ENCODE measurements at regions not wholly inside any gene's neighbourhood (a gene's known extent, or its start where the extent isn't known, plus 50 kb on each side); places are given as distances from the start of the nearest gene placed in this dataset.

- no peak for DNase-seq (ENCODE audit: low read depth, low spot score)
- 9% methylated on average over 2 of the region's 2 CpGs for WGBS (ENCODE audit: insufficient coverage, insufficient replicate concordance, low lambda C conversion rate, missing lambda C conversion rate)
These were observed 76.0 kb upstream of the CELF4 start for GRCh38 chr18:37641573-37641972.

More at GRCh38 chr18:37641573-37641972, 76.0 kb upstream of the CELF4 start:
- in situ Hi-C loops (cut with MboI) = no loop called here
- POLR2A ChIA-PET = no interaction called here
- Histone ChIP-seq H3K36me3 (ENCODE audit: control insufficient read depth in 2 of 2, insufficient read depth in 2 of 2, low read length in 1 of 2) (no peaks in the 10 kb centered on the region), H4K20me1 (ENCODE audit: control insufficient read depth, insufficient read depth) (no peaks in the 10 kb centered on the region), H3K9ac (ENCODE audit: control insufficient read depth, insufficient read depth, low read length) (no peak overlapping the region), H3K27ac (ENCODE audit: control insufficient read depth, insufficient read depth) (no peak overlapping the region), H3K4me3 (no peak overlapping the region), H3K4me1 (ENCODE audit: control insufficient read depth, insufficient read depth, low read length) (no peaks in the 10 kb centered on the region), H3K4me2 (ENCODE audit: control insufficient read depth, insufficient read depth) (no peak overlapping the region), H3K79me2 (ENCODE audit: control insufficient read depth, insufficient read depth, low read length) (no peaks in the 10 kb centered on the region), H3K9me3 (replicated peaks; ENCODE audit: control insufficient read depth, insufficient read depth, low read length) (no peaks in the 10 kb centered on the region), H2AFZ (ENCODE audit: control insufficient read depth, low read depth, low read length) (no peak overlapping the region), H3K27me3 (replicated peaks in 1 of 2; ENCODE audit: control insufficient read depth in 2 of 2, insufficient read depth in 2 of 2, low read length in 1 of 2) (no peaks in the 10 kb centered on the region)
- SMC1A ChIA-PET (ENCODE audit: uncharacterized antibody, unreplicated experiment) = no interaction called here
- CTCF ChIA-PET = no interaction called here
- intact Hi-C loops (cut with micrococcal nuclease; ENCODE audit: unreplicated experiment) = no loop called here
- TF ChIP-seq USF2 (IDR thresholded peaks at IDR 0.05; ENCODE audit: borderline replicate concordance, low read depth, low read length) (no peak), RCOR1 (conservative IDR thresholded peaks at IDR 0.05; ENCODE audit: low read depth, low read length) (no peak), TCF7 (IDR thresholded peaks at IDR 0.05; ENCODE audit: borderline replicate concordance) (no peak), HDAC2 (IDR thresholded peaks at IDR 0.05) (no peak), NR2C1 (IDR thresholded peaks at IDR 0.05) (no peak), KLF5 (IDR thresholded peaks at IDR 0.05; ENCODE audit: partially characterized antibody) (no peak), TARDBP (IDR thresholded peaks at IDR 0.05; ENCODE audit: borderline replicate concordance) (no peak), IKZF2 (IDR thresholded peaks at IDR 0.05) (no peak), NKRF (conservative IDR thresholded peaks at IDR 0.05) (no peak), ZNF274 (IDR thresholded peaks at IDR 0.05; ENCODE audit: insufficient read depth, insufficient read length) (no peak), BCLAF1 (IDR thresholded peaks at IDR 0.05) (no peak), CBX3 (IDR thresholded peaks at IDR 0.05; ENCODE audit: borderline replicate concordance, low read depth) (no peak), POLR2AphosphoS2 (IDR thresholded peaks at IDR 0.05; ENCODE audit: low read depth, low read length) (no peak), POLR2A (IDR thresholded peaks at IDR 0.05; ENCODE audit: low read depth, low read length) (no peak), ATF7 (IDR thresholded peaks at IDR 0.05; ENCODE audit: low read depth) (no peak)
- BruUV-seq (replicated peaks) = no TSS peak
- FAIRE-seq = no peak
- RAD21 ChIA-PET (ENCODE audit: unreplicated experiment) = no interaction called here
- no peak for ATAC-seq

Data from GM12878 (cell line).